DMS79 treated with DMSO at 0.1 percent for 48 hours (cell line): ENCODE measurements at regions not wholly inside any gene's neighbourhood (a gene's known extent, or its start where the extent isn't known, plus 50 kb on each side); places are given as distances from the start of the nearest gene placed in this dataset.
A peak's percentile ranks its signal among the peaks of the same experiment; 100 is the strongest.

Experiments
- DNase-seq: peaks from one replicate; lab custom pipeline; 2025; lab: John Stamatoyannopoulos, UW

GRCh38 chr18:45487581-45487980 lies 127.7 kb upstream of the SLC14A2 start:
- DNase-seq: no peak

GRCh38 chr18:45488645-45489044 lies 126.6 kb upstream of the SLC14A2 start:
- no peak for DNase-seq

DNA sequence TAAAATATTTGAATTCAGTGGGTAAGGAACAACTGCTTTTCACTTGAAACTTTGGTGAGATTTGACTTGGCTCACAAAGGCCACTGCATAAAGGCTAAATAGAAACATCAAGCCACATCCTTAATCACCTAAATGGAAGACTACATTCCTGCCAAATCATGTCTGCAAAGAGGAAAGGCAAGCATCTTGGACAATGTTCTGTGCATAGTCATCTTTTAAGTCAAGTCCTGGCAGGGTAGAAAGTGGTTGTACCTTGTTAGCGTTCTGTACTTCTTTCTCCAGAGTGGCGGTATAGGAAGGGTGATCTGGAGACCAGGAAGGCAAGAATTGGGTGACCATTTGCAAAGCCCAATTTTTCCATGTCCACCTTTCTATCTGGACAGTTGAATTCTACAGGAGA lies 121.4 kb upstream of the SLC14A2 start:
- DNase-seq: no peak

- no peak for DNase-seq
Observed at GRCh38 chr18:45494811-45495210, 120.5 kb upstream of the SLC14A2 start.

- DNase-seq: no peak
Observed at GRCh38 chr18:45496741-45497140, 118.5 kb upstream of the SLC14A2 start.

GRCh38 chr18:45497595-45498286 lies 117.5 kb upstream of the SLC14A2 start:
- no peak for DNase-seq

DNA sequence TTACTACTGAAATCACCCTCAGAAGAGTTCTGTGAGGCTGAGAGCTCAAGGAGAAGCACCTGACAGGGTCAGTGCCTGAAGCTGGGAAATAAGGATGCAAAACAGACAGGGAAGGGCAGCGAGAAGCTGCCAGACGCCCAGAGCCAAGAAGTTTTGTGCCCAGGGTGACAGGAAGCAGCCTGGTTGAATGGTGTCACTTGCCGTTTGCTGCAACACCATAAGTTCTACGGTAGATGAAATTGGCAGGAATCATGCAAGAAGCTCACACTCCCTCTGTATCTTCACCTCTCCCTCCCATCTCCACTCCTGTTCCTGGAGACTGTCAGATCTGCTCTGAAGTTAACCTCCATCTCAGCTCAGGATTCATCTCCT lies 117.0 kb upstream of the SLC14A2 start:
- no peak for DNase-seq

DNA sequence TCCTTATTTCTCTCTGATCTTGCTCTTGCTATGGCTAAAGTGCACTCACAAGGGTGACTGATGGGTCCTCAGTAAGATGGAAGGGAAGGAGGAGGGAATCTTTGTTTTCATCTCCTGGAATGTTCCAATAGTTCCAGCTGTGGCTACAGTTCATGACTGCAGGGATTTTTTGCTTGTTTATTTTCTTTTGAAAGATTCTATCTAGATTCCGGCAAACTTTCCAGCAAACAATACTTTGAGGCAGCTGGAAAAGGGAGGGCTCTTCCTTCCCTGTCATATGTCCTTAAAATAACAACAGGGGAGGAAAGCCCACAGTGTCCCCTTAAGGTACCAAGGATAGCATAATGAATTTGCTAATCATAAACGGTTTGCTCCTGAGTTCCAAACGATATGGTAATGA lies 111.3 kb upstream of the SLC14A2 start:
- DNase-seq: no peak

DNA sequence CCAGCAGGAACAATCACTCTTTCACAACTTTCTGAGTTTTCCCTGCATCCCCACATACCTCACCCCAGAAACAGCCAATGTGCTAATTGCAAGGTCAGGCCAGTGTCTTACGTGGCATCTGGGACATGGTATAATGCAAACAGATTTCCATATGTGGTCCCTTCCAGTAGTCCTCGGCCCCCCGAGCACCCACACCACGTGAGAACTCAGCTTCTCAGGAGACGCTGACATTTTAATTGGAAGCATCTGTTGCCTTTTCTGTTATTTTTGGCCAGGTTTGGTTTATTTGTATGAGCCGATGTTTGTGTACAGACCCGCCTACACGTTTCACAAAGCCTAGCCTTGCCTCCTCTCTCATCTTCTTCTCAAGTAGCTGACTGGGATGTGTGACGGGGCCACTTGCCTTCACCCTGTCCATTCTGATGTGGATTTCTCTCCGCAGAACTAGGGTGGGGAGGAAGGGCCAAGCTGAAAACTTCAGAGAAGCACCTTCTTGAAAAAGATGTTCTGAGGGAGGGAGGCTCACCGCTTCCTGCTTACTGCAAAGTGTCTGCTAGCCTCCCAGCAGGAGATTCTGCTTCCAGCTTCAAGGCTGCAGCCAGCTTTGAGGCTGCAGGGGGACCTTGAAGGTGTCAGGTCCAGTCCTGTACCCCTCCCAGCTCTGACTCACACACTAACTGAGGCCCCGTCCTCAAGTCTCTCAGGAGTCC lies 109.6 kb upstream of the SLC14A2 start:
- DNase-seq: no peak

GRCh38 chr18:45506951-45507350 lies 108.3 kb upstream of the SLC14A2 start:
- no peak for DNase-seq

DNA sequence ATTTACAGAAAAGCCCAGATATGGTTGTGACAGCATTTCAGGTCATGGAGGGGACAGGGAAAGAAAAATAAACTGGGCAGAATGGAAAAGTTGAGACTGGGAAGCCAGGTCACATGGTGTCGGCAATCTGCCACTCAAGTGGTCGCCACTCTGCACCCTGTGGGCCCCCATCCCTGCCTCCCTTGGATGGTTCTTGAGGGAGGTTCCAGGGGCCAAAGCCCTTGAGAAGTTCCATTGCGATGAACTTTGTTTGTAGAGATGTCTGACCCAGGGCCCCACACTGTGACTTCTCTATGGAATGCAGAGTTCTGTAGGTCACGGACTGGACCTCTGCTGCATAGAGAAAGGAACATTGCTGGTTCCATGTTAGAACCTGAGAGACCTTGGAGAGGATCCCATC lies 105.7 kb upstream of the SLC14A2 start:
- no peak for DNase-seq

GRCh38 chr18:45510656-45511055 lies 104.6 kb upstream of the SLC14A2 start:
- no peak for DNase-seq

DNA sequence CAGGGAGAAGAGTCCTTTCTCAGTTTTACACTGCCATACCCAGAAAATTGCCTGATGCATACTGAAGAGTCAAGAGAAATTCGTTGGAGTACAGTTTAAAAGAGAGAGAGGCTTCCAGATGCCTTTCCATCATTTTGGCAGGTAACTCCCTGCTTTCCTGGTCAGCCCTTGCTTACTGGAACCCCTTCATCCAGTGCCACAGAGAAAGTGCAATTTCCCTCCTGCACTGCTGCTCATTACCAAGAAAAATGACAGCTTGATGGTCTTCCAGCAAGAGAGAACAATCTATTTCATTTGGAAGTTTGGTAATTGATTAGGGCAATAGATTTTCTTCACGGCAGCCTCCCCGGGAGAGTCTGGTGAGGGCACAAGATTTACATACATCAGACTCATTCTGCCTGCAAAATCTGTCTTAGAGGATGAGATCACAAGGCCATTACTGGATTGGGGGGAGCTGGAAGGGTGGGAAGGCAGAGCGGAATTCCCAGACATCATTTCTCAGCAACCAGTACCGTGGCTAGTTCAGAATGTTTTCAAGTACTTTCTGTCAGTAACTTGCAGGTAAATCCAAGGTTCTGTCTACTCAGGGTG lies 102.8 kb upstream of the SLC14A2 start:
- no peak for DNase-seq

DNA sequence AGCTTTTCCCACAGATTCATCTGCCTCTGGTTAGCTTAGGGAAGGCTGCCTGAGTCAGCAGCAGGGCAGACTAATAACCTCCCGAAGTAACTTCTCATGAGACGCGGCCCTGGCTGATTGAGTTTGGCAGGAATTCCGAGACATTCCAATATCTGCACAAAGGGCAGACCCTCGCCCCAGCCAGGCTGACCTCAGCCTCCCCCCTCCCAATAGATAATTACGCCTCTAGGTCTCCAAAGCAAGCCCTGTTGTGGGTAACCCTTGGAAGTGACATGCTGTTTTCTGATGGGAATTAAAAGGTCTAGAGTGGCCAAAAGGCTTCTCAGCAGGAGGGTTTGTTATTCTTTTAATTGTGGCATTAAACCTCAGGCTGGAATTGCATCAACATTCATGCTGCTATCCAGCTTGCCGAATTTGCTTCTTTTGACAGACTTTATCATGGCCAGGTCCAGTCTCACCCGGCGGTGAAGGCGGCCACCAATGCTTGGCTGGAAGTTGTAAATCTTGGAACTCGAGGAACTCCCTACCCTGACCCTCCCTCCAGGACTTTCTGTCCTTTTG lies 98.0 kb upstream of the SLC14A2 start:
- no peak for DNase-seq

DNA sequence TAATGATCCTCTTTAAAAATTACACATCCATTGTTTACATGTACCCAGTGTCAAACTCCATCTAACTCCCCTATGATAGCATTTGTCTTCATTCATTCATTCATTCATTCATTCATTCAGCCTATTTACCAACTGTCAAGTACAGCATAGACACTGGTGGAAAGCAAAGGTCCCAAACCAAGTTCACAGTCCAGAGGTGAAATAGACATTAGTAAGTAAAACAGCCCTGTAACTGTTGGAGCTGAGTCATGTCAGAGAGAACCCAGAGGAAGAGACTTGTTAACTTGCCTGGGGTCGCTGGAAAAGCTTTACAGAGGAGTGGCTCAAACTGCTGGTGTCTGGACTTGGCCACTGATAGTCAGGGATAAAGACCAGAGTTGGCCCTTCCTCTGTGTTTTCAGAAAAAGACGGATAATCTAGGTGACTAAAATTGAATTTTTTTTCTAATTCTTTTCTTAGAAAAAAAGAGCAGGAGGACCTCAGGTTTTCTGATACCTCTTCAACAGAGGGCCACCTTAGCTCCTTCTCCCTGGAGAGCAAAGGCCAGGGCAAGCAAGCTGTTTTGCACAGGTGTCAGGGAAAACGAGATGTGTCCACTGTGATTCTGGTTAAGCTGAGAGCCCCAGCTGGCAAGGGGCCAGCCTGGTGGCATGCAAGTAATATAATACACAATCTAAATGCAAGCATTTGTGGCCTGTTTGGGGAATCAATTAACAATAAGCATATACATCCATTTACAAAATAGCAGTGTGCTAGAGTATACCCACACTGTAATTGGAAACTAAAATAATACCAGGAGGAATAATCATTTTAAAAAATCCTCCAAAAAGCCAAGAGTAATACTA lies 96.7 kb upstream of the SLC14A2 start:
- peak; percentile 56 for DNase-seq

DNA sequence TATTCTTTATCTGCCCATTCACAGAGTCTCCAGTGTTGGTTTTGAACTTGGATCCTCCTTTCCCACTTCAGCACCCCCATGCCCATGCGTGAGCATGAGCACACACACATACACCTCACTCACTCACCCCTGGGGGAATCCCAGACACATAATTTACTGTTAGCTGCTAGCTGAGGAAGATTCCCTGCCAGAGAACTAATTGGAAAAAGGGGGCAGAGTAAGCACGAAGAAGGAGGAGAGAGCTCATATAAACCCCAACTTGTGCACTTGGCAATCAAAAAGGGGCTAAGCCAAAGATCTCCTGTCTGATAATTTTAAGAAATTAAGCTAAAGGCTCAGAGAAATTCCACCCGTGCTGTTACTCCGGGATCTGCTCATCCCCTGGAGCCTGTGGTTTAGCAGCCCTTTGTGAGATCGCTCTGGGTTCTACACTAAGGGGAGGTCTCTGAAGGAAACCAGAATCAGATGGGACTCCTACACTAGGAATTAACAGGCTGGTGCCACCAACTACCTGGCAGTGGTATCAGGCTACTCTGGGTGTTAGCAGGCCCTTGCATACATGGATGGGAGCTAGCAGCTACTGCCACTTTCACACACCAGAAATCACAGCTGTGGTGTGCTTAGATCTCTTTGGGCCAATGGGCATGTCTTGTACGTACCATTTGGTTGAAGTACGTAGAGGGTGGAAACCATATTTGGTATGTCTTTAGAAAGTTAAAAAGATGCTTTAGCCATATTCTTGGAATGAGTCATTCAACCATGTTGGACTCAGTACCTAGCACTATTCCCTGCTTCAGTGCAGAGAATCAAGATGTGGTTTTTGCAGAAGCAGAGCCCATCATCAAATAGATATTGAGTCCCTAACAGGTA lies 95.6 kb upstream of the SLC14A2 start:
- no peak for DNase-seq

- DNase-seq: no peak
Observed at GRCh38 chr18:45521136-45521535, 94.1 kb upstream of the SLC14A2 start.

GRCh38 chr18:45521777-45522176 lies 93.5 kb upstream of the SLC14A2 start:
- DNase-seq: no peak

- DNase-seq: no peak
Observed at GRCh38 chr18:45522371-45522770, 92.9 kb upstream of the SLC14A2 start.

DNA sequence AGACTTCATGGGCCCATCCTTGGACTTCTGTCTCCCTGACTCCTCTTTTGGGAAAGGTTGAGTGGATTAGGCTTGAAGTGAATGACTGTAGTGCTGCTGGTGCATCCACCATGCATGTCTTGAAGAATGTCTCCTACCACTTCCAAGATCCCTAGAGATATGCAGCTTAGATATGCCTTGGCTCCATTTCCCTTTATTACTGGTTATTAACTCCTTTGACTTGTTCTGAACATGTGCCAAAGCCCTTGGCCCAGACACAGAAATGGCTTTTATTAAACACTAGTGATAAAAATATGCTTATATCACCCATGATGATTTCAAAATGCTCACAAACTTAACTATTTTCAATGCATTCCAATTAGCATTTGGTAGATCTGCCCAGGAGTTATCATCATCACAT lies 90.0 kb upstream of the SLC14A2 start:
- DNase-seq: peak; percentile 25

GRCh38 chr18:45526114-45526841 lies 89.0 kb upstream of the SLC14A2 start:
- no peak for DNase-seq
